Smooth muscle cell (in vitro differentiated cells): ENCODE measurements at regions not wholly inside any gene's neighbourhood (a gene's known extent, or its start where the extent isn't known, plus 50 kb on each side); places are given as distances from the start of the nearest gene placed in this dataset.

Source experiments
- DNase-seq: peaks from one replicate; lab custom pipeline; 2025; ENCODE audit not compliant: unreplicated experiment; lab: John Stamatoyannopoulos, UW
- H2AFZ ChIP-seq: fragments of 200-600 bp; sonication (generic); 2 replicates; pipeline ENCODE4 v1.6.0; 2016; ENCODE audit warnings: antibody characterized with exemption, low read depth, mild to moderate bottlenecking
- H3F3A ChIP-seq: fragments of 200-600 bp; sonication (generic); 2 replicates; pipeline ENCODE4 v1.6.0; 2017; ENCODE audit warnings: antibody characterized with exemption, low read depth
- H3K27ac ChIP-seq: fragments of 200-600 bp; sonication (generic); 2 replicates; pipeline ENCODE4 v1.5.1; 2016; ENCODE audit warnings: low read depth, mild to moderate bottlenecking
- H3K27me3 ChIP-seq: fragments of 200-600 bp; sonication (generic); 2 replicates; pipeline ENCODE4 v1.6.1; 2016; ENCODE audit warnings: low read depth, mild to moderate bottlenecking
- H3K36me3 ChIP-seq: fragments of 200-600 bp; sonication (generic); 2 replicates; pipeline ENCODE4 v1.5.1; 2016; ENCODE audit warnings: low read depth
- H3K4me1 ChIP-seq: fragments of 200-600 bp; sonication (generic); 2 replicates; pipeline ENCODE4 v1.5.1; 2016; ENCODE audit warnings: low read depth
- H3K4me2 ChIP-seq: fragments of 200-600 bp; sonication (generic); 2 replicates; pipeline ENCODE4 v1.6.0; 2016; ENCODE audit warnings: mild to moderate bottlenecking
- H3K4me3 ChIP-seq: fragments of 200-600 bp; sonication (generic); 2 replicates; pipeline ENCODE4 v1.5.1; 2016; ENCODE audit warnings: mild to moderate bottlenecking
- H3K79me2 ChIP-seq: fragments of 200-600 bp; sonication (generic); 2 replicates; pipeline ENCODE4 v1.6.0; 2016; ENCODE audit warnings: low read depth, mild to moderate bottlenecking
- H3K9ac ChIP-seq: fragments of 200-600 bp; sonication (generic); 2 replicates; pipeline ENCODE4 v1.6.0; 2016; ENCODE audit warnings: low read depth
- H3K9me3 ChIP-seq: fragments of 200-600 bp; sonication (generic); replicated peaks from 2 replicates; pipeline ENCODE4 v1.5.1; 2016; ENCODE audit warnings: low read depth
- H4K20me1 ChIP-seq: fragments of 200-600 bp; sonication (generic); 2 replicates; pipeline ENCODE4 v1.6.0; 2016; ENCODE audit warnings: low read depth
- CTCF ChIP-seq: fragments of 200-600 bp; sonication (generic); IDR thresholded peaks from 2 replicates; pipeline ENCODE4 v1.5.1; 2017; ENCODE audit warnings: borderline replicate concordance, mild to moderate bottlenecking, antibody characterized with exemption; ENCODE audit not compliant: insufficient read depth, poor library complexity, severe bottlenecking
- WGBS: methylation state at CpG from one replicate; pipeline ENCODE4 v1.1.7; 2016; ENCODE audit warnings: low lambda C conversion rate; 5-methylcytosine and 5-hydroxymethylcytosine counted together

GRCh38 chr6:971981-972640 is 279.2 kb upstream of the EXOC2 start:
- no peaks in the 10 kb centered on the region for H3K36me3 ChIP-seq
- H3K27ac ChIP-seq: peak overlapping the region; percentile 23
- no peak for DNase-seq
- H3K4me1 ChIP-seq: no peaks in the 10 kb centered on the region
- no peaks in the 10 kb centered on the region for H3F3A ChIP-seq
- no peak overlapping the region for H3K4me3 ChIP-seq
- no peaks in the 10 kb centered on the region for H4K20me1 ChIP-seq
- no peaks in the 10 kb centered on the region for H3K9me3 ChIP-seq
- TF ChIP-seq CTCF: no peak
- H2AFZ ChIP-seq: no peak overlapping the region
- WGBS: 69% methylated on average over 17 of the region's 17 CpGs
- no peaks in the 10 kb centered on the region for H3K27me3 ChIP-seq
- H3K79me2 ChIP-seq: no peaks in the 10 kb centered on the region
- H3K9ac ChIP-seq: no peak overlapping the region
- H3K4me2 ChIP-seq: no peak overlapping the region

- Histone ChIP-seq H3F3A (no peaks in the 10 kb centered on the region), H4K20me1 (no peaks in the 10 kb centered on the region), H3K27ac (no peak overlapping the region), H3K79me2 (no peaks in the 10 kb centered on the region), H3K4me1 (no peaks in the 10 kb centered on the region), H3K36me3 (no peaks in the 10 kb centered on the region), H3K9me3 (no peaks in the 10 kb centered on the region), H3K4me3 (no peak overlapping the region), H3K9ac (no peak overlapping the region), H2AFZ (no peak overlapping the region), H3K27me3 (no peaks in the 10 kb centered on the region), H3K4me2 (no peak overlapping the region)
- DNase-seq: no peak
- WGBS: 78% methylated on average over 7 of the region's 7 CpGs
- TF ChIP-seq CTCF: no peak
Measured at GRCh38 chr6:968791-969190, 275.9 kb upstream of the EXOC2 start.

GRCh38 chr6:967701-968100 is 274.8 kb upstream of the EXOC2 start:
- H3K9me3 ChIP-seq: no peaks in the 10 kb centered on the region
- no peaks in the 10 kb centered on the region for H3K79me2 ChIP-seq
- TF ChIP-seq CTCF: no peak
- H3K4me2 ChIP-seq: no peak overlapping the region
- WGBS: 86% methylated on average over 4 of the region's 4 CpGs
- H3K4me3 ChIP-seq: no peak overlapping the region
- H3F3A ChIP-seq: no peaks in the 10 kb centered on the region
- no peaks in the 10 kb centered on the region for H3K27me3 ChIP-seq
- DNase-seq: no peak
- no peak overlapping the region for H3K9ac ChIP-seq
- H2AFZ ChIP-seq: no peak overlapping the region
- no peaks in the 10 kb centered on the region for H4K20me1 ChIP-seq
- no peak overlapping the region for H3K27ac ChIP-seq
- no peaks in the 10 kb centered on the region for H3K36me3 ChIP-seq
- no peaks in the 10 kb centered on the region for H3K4me1 ChIP-seq

- H3K36me3 ChIP-seq: no peaks in the 10 kb centered on the region
- H3K9ac ChIP-seq: no peak overlapping the region
- 98% methylated on average over 2 of the region's 2 CpGs for WGBS
- no peak for TF ChIP-seq CTCF
- no peak overlapping the region for H3K4me3 ChIP-seq
- H3K9me3 ChIP-seq: no peaks in the 10 kb centered on the region
- H3K27ac ChIP-seq: no peak overlapping the region
- H3F3A ChIP-seq: peaks cover 1% of the 10 kb centered on the region
- H3K4me1 ChIP-seq: no peaks in the 10 kb centered on the region
- no peaks in the 10 kb centered on the region for H4K20me1 ChIP-seq
- no peak for DNase-seq
- no peak overlapping the region for H2AFZ ChIP-seq
- no peaks in the 10 kb centered on the region for H3K79me2 ChIP-seq
- no peak overlapping the region for H3K4me2 ChIP-seq
- H3K27me3 ChIP-seq: no peaks in the 10 kb centered on the region
Measured at GRCh38 chr6:965343-965742, 272.4 kb upstream of the EXOC2 start.
